Gastrocnemius medialis (tissue), 4 donors: ENCODE measurements at regions not wholly inside any gene's neighbourhood (a gene's known extent, or its start where the extent isn't known, plus 50 kb on each side); places are given as distances from the start of the nearest gene placed in this dataset.

Experiments
- ATAC-seq, 2 donors: fragments of 150-250 bp; one replicate each; pipeline ENCODE4 v1.9.1; 2016
- DNase-seq, 2 donors: peaks; one replicate each; pipeline ENCODE4 v3.0.0-alpha.2; 2019
- H3K27ac ChIP-seq, 4 donors: fragments of 200-600 bp; sonication (generic); 1 replicate in 1 of 4; 2 replicates in 3 of 4; pipeline ENCODE4 v1.5.1; 2016 to 2018; ENCODE audit warnings: mild to moderate bottlenecking in 2 of 4, moderate library complexity in 1 of 4
- H3K27me3 ChIP-seq, 3 donors: fragments of 200-600 bp; sonication (generic) in 2 of 3; 1 replicate in 1 of 3; 2 replicates in 2 of 3; pipeline versions ENCODE4 v1.5.1 to v1.6.0; 2016 to 2019; ENCODE audit warnings: mild to moderate bottlenecking in 1 of 3, moderate library complexity in 1 of 3
- H3K36me3 ChIP-seq, 2 donors: fragments of 200-600 bp; sonication (generic) in 1 of 2; one replicate each; pipeline ENCODE4 v1.5.1; 2017 to 2018
- H3K4me1 ChIP-seq, 2 donors: fragments of 200-600 bp; sonication (generic) in 1 of 2; one replicate each; pipeline ENCODE4 v1.5.1; 2016 to 2017; ENCODE audit warnings: mild to moderate bottlenecking in 2 of 2
- H3K4me3 ChIP-seq, 4 donors: fragments of 200-600 bp; sonication (generic) in 3 of 4; 1 replicate in 1 of 4; 2 replicates in 3 of 4; pipeline ENCODE4 v1.5.1; 2016 to 2019; ENCODE audit warnings: mild to moderate bottlenecking in 2 of 4
- H3K9me3 ChIP-seq, 3 donors: fragments of 200-600 bp; sonication (generic) in 2 of 3; 1 replicate in 1 of 3; 2 replicates in 2 of 3; pipeline ENCODE4 v1.5.1; 2016 to 2019
- CTCF ChIP-seq, 5 experiments: fragments of 450-650 bp in 3 of 5; fragments of 200-600 bp in 2 of 5; sonication (generic) in 2 of 5; IDR thresholded peaks in 4 of 5; conservative IDR thresholded peaks in 1 of 5; 1 replicate in 4 of 5; 2 replicates in 1 of 5; pipeline ENCODE4 v1.5.1; 2016 to 2019; ENCODE audit warnings: antibody characterized with exemption in 5 of 5, mild to moderate bottlenecking in 3 of 5, moderate library complexity in 3 of 5
- POLR2A ChIP-seq, 2 donors: fragments of 450-650 bp; IDR thresholded peaks; one replicate each; pipeline ENCODE4 v1.6.1; 2017; ENCODE audit warnings: antibody characterized with exemption in 2 of 2, mild to moderate bottlenecking in 2 of 2, moderate library complexity in 2 of 2
- in situ Hi-C, 4 donors: fragments of 200-750 bp; cut with MboI; loops; one replicate each; pipeline versions ENCODE4 v1.15.0 to v1.8.0; 2017; ENCODE audit warnings: low sequenced_read_pairs in 4 of 4
- intact Hi-C: fragments of 100-400 bp; cut with DNase I; formaldehyde crosslinking; loops from one replicate; pipeline ENCODE4 v1.15.1; 2023; ENCODE audit warnings: low total_unique reads

GRCh38 chr12:61311413-61311812 is 948.8 kb upstream of the USP15 start:
- no peaks in the 10 kb centered on the region for H3K36me3 ChIP-seq
- intact Hi-C loops: no loop called here

GRCh38 chr12:61348871-61349270 is 911.3 kb upstream of the USP15 start:
- intact Hi-C loops: no loop called here
- H3K4me3 ChIP-seq: no peak overlapping the region
- no peaks in the 10 kb centered on the region for H3K27me3 ChIP-seq
- H3K9me3 ChIP-seq: no peaks in the 10 kb centered on the region
- in situ Hi-C loops: no loop called here
- H3K4me1 ChIP-seq: no peaks in the 10 kb centered on the region
- TF ChIP-seq POLR2A (IDR thresholded peaks at IDR 0.05) (no peak), CTCF (IDR thresholded peaks at IDR 0.05 in 4 of 5, conservative IDR thresholded peaks at IDR 0.05 in 1 of 5) (no peak)
- H3K27ac ChIP-seq: no peak overlapping the region
- no peak for ATAC-seq
- no peak for DNase-seq
- H3K36me3 ChIP-seq: no peaks in the 10 kb centered on the region

More at GRCh38 chr12:61311413-61311812, 948.8 kb upstream of the USP15 start:
- Histone ChIP-seq H3K4me3 (no peak overlapping the region), H3K4me1 (no peaks in the 10 kb centered on the region), H3K27ac (no peak overlapping the region), H3K9me3 (no peaks in the 10 kb centered on the region), H3K27me3 (no peaks in the 10 kb centered on the region)
- no peak for ATAC-seq
- no peak for TF ChIP-seq CTCF (IDR thresholded peaks at IDR 0.05 in 4 of 5, conservative IDR thresholded peaks at IDR 0.05 in 1 of 5)
- no peak for TF ChIP-seq POLR2A (IDR thresholded peaks at IDR 0.05)
- in situ Hi-C loops: no loop called here
- DNase-seq: no peak

GRCh38 chr12:61355105-61355504 is 905.1 kb upstream of the USP15 start:
- TF ChIP-seq CTCF (IDR thresholded peaks at IDR 0.05 in 4 of 5, conservative IDR thresholded peaks at IDR 0.05 in 1 of 5) (no peak), POLR2A (IDR thresholded peaks at IDR 0.05) (no peak)
- Histone ChIP-seq H3K27ac (no peak overlapping the region), H3K4me1 (no peaks in the 10 kb centered on the region), H3K36me3 (no peaks in the 10 kb centered on the region), H3K4me3 (no peak overlapping the region), H3K27me3 (no peaks in the 10 kb centered on the region), H3K9me3 (no peaks in the 10 kb centered on the region)
- ATAC-seq (no peak), DNase-seq (no peak)
- intact Hi-C loops (no loop called here), in situ Hi-C loops (no loop called here)

- intact Hi-C loops (no loop called here), in situ Hi-C loops (no loop called here)
- no peak for DNase-seq
- Histone ChIP-seq H3K27ac (no peak overlapping the region), H3K27me3 (no peaks in the 10 kb centered on the region), H3K36me3 (no peaks in the 10 kb centered on the region), H3K4me1 (no peaks in the 10 kb centered on the region), H3K4me3 (no peak overlapping the region), H3K9me3 (no peaks in the 10 kb centered on the region)
- no peak for ATAC-seq
- TF ChIP-seq CTCF (IDR thresholded peaks at IDR 0.05 in 4 of 5, conservative IDR thresholded peaks at IDR 0.05 in 1 of 5) (no peak), POLR2A (IDR thresholded peaks at IDR 0.05) (no peak)
Measured at GRCh38 chr12:61356485-61356884, 903.7 kb upstream of the USP15 start.

- Histone ChIP-seq H3K27me3 (no peaks in the 10 kb centered on the region), H3K36me3 (no peaks in the 10 kb centered on the region), H3K4me1 (no peaks in the 10 kb centered on the region), H3K4me3 (no peak overlapping the region), H3K9me3 (no peaks in the 10 kb centered on the region), H3K27ac (no peak overlapping the region)
- TF ChIP-seq POLR2A (IDR thresholded peaks at IDR 0.05) (no peak), CTCF (IDR thresholded peaks at IDR 0.05 in 4 of 5, conservative IDR thresholded peaks at IDR 0.05 in 1 of 5) (no peak)
- DNase-seq (no peak), ATAC-seq (no peak)
- in situ Hi-C loops (no loop called here), intact Hi-C loops (no loop called here)
Measured at GRCh38 chr12:61357496-61357895, 902.7 kb upstream of the USP15 start.
